ENCODE measurements at regions not wholly inside any gene's neighbourhood (a gene's known extent, or its start where the extent isn't known, plus 50 kb on each side); places are given as distances from the start of the nearest gene placed in this dataset.

GRCh38 chr4:79788884-79789283 lies 284.1 kb downstream of the ANTXR2 start:
- TF ChIP-seq CTCF (IDR thresholded peaks at IDR 0.05) (no peak), POLR2A (IDR thresholded peaks at IDR 0.05) (no peak)
